NCI-H446 treated with DMSO at 0.1 percent for 48 hours (cell line): ENCODE measurements at regions not wholly inside any gene's neighbourhood (a gene's known extent, or its start where the extent isn't known, plus 50 kb on each side); places are given as distances from the start of the nearest gene placed in this dataset.

Source experiments
- DNase-seq: peaks from one replicate; lab custom pipeline; 2025; lab: John Stamatoyannopoulos, UW

DNA sequence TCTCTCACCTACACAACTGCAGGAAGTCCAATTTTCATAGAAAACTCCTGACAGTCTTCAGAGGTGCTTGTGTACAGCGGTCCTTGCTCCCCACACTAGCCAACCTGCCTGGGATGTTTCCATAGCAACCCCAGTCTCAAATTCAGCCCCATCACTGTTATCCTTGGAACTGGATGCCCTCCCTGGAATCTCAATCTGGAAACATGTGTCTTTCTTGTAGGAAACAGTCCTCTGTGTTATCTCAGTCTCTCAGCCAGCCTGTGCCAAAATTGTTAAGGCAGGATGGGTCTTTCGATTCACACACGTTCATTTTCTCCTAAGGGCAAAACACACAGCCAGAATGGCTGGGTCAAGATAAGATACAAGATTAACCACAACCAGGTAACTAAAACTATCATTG, 295.5 kb upstream of the RND3 start:
- no peak for DNase-seq

DNA sequence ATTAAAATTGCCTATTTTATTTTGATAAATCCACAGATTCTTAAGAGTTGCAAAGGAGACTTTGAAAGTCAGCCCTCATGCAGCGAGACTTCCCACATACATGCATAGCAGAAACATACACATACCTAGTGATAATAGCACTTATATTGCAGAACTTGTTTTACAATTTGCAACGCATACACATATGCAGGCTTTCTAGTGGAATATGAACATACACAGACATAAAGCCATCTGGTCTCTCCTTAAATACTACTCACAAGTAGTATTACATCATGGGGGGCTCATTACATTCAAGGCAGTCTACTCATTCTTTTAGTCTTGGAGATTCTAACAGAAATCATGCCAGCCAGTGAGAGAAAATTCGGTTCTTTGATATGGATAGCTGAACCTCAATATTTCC, 295.1 kb upstream of the RND3 start:
- DNase-seq = no peak

DNA sequence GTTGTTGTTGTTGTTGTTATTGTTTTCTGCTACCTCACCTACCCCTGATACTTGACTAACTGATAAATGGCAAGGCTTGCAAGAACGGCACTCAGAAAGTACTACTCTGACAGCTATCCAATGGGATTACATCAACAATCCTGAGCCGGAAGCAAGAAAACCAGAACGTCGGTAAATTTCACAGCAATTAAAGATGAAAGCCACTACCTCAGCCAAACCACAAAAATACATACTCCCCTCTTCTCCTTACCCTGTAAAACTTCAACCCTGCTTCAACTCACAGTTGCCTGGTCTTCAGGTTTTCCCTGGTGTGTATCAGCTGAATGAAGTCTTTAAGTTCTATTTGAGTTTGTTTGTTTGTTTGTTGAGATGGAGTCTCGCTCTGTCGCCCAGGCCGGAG, 293.7 kb upstream of the RND3 start:
- DNase-seq = no peak

DNA sequence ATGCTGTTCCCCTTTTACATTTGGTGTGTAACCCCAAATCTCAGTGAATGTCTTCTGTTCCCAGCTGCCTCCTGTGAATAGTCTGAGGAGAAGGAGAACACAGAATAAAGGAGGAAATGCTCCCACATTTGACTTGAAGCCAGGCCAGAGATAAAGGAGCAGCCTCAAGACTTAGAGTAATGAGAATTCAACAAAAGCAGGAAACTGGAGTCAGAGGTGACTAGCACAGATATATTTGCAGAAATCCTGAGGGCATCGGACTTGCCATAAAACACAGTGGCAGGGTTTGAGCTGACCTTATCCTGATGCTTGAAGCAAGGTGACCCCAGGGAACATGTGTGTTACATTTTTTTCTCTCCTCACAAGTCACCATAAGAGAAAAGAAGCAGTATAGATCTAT, 291.4 kb upstream of the RND3 start:
- DNase-seq = no peak

DNA sequence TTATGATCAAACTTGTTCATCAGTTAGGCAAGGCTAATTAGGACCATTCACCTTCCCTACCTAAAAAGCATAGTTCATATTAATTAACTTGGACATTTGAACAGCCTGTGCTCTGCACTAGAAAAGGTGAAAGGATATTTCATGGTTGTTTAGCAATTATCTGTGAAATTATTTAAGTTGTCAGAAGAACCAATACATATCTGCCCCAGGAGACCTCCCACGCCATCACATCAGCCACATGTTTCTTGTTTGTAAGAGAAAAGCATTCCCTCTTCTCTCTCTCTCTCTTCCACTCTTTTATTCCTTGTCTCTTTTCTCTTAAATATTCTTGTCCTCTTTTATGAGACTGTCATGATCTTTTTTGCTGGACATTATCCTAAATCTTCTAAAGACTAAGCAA, 282.0 kb upstream of the RND3 start:
- DNase-seq = no peak

DNA sequence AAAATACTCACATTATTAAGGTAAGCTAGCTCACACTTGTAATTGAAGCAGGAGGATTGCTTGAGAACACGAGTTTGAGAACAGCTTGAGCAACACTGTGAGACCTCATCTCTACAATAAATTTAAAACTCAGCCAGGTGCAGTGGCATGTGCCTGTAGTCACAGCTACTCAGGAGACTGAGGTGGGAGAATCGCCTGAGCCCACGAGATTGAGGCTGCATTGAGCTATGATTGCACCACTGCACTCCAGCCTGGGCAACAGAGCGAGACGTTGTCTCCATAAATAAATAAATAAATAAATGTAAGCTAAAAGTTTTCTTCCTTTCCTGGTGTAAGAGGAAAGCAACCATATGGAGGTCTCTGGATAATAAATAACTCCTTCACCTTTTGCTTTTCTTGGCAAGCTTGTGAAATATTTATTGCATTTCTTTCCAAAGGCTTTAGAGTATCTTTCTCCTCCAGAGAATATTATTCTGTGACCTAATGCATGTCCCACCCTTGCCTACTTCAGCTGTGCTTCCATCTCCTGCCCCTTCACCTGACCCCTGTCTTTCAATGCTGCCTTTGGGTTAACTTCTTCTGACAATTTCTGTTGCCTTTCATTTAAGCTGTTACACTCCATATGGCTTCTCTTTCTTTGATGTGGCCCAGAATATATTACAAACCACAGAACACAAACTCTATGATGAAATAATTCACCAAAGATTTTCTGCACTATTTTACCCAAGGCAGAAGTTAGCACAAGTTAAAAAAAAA, 280.7 kb upstream of the RND3 start:
- no peak for DNase-seq

DNA sequence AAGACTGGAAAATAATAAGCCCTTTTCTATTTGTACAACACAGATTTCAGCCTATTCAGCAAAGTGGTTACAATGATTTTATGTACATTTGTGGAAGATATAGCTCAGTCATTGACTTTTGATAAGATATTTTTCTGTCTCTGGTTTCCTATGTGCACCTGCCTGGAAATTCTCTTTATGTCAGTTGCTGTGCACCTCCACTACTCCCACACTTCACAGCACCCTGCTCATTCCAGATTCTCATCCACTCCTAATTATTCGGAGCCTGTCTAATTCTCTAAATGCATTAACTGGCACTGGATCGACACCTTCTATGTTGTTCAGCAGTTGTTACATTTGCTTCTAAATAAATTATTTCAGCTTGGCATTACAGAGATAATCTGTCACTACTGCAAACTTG, 275.1 kb upstream of the RND3 start:
- DNase-seq = no peak

DNA sequence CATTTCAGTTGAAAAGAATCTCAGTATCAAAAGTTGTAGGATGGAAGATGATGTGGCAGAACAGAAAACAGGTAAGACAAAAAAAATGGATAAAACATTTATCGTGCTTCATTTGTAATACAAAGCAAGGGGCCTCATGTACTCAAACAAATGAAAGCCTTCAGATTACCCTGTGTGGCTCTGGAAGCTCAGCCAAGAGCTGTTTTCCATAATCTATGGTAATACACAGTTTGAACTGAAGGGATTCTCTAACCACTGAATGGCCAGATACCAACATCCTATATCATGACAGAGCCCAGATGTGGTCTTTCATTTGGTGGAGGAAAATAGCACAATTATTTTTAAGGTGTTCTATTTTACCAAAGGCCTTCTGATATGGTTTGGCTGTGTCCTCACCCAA, 272.1 kb upstream of the RND3 start:
- no peak for DNase-seq

DNA sequence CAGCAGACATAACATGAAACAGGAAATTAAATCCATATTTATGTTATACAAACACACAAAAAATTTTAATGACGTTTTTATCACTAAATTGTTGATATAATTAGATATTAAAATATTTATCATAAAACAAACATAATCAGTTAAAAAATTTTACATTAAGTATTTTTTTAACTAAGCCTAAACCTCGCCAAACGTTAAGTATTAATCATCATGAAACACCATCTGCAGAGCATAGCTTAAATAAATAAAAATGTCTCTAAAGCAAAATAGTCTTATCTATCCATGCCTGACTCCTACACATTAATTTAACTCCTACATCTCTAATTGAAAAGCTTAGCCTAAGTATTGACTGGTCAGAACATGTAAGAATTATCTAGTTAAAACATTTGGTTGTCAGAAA, 271.6 kb upstream of the RND3 start:
- DNase-seq = no peak

DNA sequence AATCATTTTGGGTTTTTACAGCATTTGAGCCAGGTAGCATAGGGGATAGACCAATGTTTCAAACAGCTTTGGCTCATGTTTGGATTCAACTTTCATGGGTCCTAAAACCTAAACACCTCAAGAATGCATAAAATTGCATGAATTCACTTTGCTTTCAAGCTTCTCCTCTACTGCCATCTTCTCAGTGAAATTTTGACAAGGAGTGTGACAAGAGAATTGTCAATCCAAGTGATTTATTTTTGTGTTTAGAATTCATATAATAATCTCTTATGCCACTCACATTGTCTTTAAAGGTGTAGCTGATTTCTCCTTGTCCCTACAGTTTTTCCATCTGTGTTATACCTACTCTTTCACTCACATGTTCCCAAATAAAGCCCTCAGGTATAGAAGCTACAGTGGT, 264.8 kb upstream of the RND3 start:
- DNase-seq = no peak

DNA sequence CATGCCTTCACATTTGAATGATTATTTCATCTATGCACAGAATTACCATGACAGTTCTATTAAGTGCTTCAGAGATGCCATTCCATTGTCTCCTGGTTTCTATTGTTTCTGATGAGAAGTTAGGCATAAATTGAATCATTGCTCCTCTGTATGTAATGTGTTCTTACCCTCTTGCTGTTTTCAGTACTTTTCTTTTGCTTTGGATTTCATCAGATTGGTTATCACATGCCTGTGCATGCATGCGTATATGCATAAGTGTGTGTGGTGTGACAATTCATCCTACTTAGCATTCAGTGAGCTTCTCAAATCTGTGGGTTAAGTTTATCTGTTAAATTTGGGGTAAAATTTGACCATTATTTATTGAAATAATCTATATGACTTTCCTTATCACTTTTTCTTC, 263.3 kb upstream of the RND3 start:
- no peak for DNase-seq

DNA sequence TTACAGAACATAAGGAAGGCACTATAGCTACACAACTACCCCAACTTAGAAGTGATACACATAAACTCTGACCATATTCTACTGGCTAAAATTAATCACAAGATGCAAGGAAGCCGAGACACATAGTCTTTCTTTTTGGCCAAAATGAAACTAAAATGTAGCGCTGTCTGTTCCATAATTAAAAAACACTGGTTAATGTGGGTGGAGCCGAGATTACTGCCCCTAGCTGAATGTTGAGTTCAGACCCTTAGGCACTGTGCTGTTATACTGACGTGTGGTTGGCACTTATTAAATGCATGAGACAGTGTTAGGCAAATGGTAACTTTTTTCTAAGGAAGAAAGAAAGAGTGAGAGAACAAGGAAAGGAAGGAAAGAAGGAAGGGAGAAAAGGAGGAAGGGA, 254.6 kb upstream of the RND3 start:
- DNase-seq = no peak

DNA sequence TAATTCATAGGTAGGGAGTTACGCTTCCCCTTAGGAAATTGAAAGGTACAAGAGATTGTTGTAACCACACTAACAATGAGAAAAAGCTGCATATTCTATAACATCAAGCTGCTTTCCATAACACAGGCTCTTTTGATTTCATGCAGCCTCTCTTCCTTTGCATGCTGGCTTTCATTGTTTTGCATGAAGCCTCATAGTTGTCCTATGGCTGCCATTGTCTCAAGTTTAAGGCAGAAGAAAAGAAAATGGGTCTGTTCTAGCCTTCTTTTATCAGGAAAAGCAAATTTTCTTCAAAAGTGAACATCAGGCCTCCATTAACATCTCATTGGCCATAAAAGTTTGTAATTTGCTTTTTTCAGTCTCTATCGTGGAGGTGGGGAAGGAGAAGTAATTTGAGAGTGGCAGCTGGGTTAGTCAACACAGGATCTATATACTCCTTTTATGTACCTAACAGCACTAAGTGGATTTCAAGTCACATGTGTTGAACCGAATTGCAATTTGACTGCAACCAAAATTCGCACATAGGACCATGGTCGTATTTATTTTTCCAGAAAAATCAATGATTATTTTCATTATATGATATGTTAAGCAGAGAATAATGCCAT, 248.5 kb upstream of the RND3 start:
- no peak for DNase-seq

DNA sequence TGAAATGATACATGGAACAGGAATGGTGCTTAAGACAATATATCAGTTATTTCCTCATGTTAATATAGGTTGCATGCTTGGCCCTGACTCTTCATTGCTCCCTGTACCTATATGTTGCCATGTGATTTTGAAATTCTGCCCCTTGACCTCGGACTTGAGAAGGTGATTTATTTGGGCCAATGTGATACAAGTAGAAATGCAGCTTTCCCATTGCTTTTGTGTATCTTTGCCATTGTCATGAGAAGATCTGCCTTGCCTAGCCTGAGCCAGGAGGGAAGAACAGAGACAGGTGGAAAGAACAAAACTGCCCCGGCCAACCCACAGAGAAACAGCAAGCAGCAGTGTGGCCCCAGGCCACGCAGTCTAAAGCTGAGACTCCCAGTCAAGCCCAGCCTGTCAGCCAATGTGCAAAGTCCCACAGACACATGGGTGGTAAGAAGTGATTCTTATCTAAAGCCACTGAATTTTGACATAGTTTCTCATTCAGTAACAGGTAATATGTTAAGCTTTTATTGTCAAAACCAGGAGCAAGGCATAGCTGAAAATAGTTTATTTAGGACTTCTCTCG, 245.7 kb upstream of the RND3 start:
- DNase-seq = no peak

DNA sequence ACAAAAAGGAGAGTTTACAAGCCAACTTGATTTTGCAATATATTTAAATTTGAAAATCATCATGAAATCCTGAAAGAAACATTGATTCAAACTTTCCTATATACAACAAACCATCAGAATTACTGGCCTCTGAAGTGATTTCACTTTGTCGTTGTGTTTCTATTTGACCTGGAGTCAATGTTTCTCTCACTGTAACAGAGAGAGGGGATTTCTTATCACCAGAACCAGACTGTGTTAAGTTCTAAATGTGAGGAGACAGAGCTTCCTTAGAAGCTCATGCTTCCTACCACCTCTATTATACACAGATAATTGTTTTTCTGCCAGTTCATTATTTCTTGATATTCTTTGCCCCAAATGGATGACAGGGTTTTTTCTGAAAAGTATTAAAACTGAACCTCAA, 245.0 kb upstream of the RND3 start:
- DNase-seq = no peak

DNA sequence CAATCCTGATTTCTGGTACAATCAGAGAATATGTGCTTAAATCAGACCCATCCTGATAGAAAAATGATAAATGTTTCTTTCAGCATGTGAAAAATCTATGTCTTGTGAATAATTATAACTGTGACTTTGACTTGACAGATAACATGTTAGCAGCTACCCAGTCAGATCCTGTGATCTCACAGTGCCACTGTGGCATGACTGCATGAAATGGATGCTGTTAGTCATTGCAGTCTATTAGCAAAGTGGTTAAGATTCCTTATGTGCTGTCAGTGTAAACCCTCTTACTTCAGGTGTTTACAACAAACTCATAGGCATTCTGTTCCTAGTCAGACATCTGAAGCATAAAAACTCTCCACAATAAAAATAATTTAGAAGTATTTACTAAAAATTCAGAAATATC, 244.6 kb upstream of the RND3 start:
- DNase-seq = no peak

DNA sequence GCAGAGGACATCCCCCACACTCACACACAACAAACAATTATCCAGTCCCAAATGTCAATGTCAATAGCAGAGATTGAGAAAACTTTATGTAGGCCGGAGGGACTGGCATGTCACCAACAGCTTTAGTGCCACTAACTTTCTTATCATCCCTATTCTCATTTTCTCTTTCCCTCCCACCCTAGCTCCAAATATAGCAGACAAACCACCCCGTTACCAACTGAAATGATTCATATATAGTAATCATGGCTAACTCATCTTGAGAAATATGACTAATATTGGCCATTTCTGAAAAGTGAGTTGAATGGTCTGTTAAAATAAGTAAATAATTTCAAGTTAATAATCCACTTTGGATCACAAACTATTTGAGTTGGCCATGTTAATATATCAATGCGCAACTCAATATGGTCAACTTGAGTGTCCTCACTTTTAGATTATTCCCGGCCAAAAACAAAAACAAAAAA, 242.1 kb upstream of the RND3 start:
- no peak for DNase-seq

DNA sequence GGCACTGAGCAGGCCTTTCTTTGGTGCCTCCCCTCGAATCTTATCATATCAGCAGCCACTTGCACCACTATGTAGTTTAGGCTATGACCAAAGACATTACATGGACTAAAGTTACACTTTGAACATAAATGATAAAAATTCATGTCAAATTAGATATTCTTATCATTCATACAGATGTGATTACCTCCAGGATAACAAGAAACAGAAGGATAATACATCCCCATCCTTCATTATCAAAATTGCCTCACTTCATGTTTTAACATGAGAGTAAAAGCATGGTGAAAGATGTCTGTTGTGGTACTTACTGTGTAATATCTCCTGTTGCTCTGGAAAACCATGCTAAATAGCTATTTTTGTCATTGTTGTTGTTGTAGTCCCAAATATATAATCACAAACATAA, 230.8 kb upstream of the RND3 start:
- DNase-seq = no peak

DNA sequence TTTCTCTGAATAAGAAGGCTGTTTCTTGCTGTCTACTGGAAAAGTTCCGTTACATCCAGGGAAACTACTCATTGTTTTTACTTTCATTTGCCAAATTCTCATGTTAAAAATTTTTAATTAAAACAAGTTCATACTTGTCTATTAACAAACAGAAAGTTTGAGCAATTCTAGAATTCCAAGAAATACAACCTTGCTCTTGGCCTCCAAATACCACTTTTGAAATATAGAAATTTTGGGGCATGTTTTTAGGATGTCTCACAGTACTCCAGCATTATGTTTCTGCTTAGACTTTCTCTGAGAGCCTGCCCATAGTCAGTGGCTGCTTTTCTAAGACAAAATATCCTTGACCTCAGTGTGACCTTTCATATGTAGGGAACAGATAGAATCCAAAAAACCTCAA, 228.7 kb upstream of the RND3 start:
- no peak for DNase-seq

DNA sequence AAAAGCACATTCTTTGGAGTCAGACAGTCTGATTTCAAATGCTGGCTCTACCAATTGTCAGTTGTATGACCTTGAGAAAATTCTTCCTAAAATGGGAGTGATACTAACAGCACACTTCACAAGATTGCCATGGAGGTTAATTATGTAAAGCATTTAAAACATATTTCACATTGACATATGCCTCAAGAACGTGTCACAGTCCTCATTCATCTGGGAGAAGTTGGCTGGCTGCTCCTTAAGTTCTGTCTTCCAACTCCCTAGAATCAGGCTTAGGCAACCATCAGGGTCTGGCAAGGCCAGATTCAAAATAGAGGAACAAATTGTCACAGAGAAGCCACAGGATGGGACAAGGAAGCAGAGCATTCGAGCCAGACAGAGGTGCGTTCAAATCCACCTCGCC, 228.0 kb upstream of the RND3 start:
- DNase-seq = no peak

DNA sequence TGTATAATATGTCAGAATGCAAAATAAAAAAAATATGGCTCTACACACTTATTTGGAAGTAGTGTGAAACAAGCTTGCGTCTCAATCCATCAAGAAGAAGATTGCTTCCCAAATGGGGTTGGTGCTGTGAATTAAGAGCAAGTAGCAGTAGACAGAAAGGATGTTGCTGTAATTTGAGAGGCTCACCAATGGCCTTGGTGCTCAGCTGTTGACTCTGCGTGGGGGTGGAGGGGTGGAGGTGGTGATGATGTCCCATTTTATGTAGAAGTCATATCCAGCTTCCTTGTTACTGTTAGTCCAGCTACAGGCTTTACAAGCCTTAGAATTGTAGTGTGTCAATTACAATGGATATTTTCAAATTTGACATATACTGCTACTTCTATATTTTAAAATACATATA, 223.4 kb upstream of the RND3 start:
- DNase-seq = no peak

DNA sequence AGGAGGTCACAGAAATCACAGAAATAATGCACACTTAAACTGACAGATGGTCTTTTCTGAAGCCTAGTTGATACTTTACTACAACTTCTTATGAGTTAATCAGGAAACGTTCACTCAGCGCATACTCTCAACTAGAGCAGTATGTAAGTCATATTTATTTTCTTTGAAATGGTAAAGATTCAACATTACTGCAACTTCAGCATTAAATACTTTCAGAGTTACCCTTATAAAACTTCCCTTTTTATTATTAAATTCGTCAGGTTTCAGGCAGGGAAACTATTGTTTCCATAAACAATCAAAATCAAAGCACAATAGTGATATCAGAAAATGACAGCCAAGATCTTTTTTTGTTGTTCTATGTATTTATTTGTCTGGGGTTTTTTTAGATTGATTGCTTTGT, 222.6 kb upstream of the RND3 start:
- DNase-seq = no peak

DNA sequence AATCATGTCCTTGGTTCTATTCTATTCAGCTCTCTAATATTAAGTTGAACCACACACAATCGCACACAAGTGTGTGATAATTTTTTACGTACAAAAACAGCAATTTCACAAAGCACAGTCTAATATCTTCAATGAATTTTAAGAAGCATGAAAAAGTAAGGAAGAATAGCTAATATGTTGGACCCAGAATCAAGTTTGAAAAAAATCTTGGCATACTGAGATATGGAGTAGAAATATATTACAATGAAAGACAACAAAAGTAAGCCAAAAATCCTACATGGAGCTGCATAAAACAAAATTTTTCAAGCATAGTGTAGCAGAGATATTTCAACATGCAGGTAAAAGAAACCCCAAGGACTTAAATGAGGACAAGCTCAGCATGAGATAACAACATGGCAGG, 219.1 kb upstream of the RND3 start:
- no peak for DNase-seq

DNA sequence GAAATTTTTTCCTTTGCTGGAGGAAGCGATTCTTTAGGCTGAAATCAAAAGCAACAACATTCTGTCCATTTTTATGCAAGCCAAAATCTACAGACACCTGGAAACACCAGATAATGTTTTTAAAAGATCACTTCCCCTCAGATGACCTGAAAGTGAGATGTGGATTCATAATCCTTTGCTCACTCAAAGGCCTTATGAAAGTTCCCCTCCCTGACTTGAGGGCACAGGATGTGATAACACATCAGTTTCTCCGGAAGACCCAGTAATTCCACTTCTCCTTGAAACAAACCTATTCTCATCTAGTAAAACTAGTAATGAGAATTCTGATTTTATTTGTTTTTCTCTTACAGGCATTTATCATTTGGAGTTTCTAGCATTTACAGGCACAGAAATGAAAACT, 218.3 kb upstream of the RND3 start:
- no peak for DNase-seq
